ENCODE measurements at regions not wholly inside any gene's neighbourhood (a gene's known extent, or its start where the extent isn't known, plus 50 kb on each side); places are given as distances from the start of the nearest gene placed in this dataset.

DNA sequence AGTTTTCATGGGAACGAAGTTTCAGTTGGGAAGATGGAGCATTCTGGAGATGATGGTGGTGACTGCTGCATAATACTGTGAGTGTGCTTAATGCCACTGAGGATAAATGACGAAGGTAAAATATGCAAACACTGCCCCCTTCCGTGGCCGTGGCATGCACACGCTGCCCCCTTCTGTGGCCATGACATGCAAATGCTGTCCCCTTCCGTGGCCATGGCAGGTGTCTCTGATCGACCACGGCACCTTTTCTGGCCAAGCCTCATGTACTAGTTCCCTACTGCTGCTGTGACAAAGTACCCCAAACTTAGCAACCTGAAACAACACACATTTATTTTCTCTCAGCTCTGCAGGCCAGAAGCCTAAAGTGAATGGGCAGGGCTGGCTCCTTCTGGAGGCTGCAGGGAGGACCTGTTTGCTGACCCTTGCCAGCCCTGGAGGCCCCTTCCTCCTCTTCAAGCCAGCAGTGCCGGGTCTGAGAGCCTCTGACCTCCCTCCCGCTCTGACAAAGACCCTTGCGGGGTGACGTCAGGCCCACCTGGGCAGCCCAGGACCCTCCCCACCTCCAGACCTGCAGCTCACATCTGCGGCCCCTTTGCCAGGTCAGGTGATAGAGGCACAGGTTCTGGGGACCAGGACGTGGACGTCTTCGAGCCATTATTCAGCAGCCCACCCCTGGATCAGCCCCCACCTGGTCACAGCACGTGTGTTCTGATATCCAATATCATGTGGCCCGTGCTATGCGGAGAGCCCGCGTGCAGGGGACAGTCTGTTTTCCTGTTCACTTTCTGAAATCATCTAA lies 82.0 kb downstream of the MICALL2 start:
- no peak overlapping the region for H3K4me3 ChIP-seq (ENCODE audit: low read depth, low read length)
- in situ Hi-C loops (cut with HindIII; ENCODE audit: low sequenced_read_pairs): no loop called here
- DNase-seq (ENCODE audit: low read depth): no peak
- TF ChIP-seq, protein P1, sequence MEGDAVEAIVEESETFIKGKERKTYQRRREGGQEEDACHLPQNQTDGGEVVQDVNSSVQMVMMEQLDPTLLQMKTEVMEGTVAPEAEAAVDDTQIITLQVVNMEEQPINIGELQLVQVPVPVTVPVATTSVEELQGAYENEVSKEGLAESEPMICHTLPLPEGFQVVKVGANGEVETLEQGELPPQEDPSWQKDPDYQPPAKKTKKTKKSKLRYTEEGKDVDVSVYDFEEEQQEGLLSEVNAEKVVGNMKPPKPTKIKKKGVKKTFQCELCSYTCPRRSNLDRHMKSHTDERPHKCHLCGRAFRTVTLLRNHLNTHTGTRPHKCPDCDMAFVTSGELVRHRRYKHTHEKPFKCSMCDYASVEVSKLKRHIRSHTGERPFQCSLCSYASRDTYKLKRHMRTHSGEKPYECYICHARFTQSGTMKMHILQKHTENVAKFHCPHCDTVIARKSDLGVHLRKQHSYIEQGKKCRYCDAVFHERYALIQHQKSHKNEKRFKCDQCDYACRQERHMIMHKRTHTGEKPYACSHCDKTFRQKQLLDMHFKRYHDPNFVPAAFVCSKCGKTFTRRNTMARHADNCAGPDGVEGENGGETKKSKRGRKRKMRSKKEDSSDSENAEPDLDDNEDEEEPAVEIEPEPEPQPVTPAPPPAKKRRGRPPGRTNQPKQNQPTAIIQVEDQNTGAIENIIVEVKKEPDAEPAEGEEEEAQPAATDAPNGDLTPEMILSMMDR (IDR thresholded peaks at IDR 0.05; ENCODE audit: low read depth, low read length, missing control alignments): no peak

DNA sequence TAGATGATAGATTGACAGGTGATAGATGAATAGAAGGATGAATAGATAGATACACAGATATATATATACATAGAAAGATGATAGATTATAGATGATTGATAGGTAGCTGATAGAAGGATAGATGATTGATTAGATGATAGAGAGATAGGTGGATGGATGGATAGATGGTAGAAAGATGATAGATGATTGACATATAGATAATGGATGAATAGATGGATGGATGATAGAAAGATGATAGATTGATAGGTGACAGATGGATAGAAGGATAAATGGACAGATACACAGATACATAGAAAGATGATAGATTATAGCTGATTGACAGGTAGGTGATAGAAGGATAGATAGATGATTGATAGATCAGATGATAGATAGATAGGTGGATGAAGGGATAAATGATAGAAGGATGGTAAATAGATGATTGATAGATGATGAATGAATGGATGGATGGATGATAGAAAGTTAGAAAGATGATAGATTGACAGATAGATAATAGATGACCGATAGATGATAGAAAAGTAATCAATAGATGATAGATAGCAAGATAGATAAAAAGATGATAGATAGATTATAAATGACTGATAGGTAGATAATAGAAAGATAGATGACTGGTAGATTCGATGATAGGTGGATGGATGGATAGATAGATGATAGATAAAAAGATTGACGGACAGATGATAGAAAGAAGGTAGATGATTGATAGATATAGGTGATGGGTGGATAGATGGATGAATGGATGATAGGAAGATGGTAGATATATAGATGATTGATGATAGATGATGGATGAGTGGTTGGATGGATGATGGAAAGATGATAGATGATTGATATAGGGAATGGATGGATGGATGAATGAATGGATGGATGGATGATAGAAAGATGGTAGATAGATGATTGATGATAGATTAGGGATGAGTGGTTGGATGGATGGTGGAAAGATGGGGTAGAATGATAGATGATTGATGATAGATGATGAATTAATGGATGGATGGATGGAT lies 80.4 kb downstream of the MICALL2 start:
- in situ Hi-C loops (cut with HindIII; ENCODE audit: low sequenced_read_pairs): no loop called here
- DNase-seq (ENCODE audit: low read depth): no peak
- TF ChIP-seq, protein P1 (IDR thresholded peaks at IDR 0.05; ENCODE audit: low read depth, low read length, missing control alignments): no peak
- no peak overlapping the region for H3K4me3 ChIP-seq (ENCODE audit: low read depth, low read length)

DNA sequence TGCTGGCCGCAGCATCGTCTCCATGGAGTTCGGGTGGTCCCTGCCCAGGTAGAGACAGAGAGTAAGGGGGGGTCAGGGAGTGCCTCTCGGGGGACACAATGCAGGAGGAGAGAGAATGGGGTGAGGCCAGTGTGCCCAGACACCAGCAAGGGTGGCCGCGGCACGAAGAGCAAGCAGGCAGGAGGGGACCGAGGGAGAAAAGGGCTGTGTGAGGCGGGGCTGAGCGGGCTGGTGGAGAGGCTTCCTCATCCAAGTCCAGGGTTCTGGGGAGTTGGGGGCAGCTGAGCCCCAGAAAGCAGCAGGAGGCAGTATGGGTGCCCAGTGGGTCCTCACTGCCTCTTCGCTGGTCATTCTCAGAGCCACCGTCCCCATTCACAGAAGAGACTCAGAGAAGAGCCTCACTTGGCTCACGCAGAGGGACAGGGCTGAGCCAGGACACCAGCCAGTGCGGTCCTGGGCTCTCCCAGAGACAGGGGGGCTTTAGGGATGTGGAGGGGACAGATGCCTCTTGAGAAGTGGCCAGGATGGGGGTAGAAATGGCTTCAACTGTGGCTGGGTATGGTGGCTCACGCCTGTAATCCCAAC lies 78.9 kb downstream of the MICALL2 start:
- in situ Hi-C loops (cut with HindIII; ENCODE audit: low sequenced_read_pairs): no loop called here
- H3K4me3 ChIP-seq (ENCODE audit: low read depth, low read length): no peak overlapping the region
- no peak for DNase-seq (ENCODE audit: low read depth)
- TF ChIP-seq, protein P1 (IDR thresholded peaks at IDR 0.05; ENCODE audit: low read depth, low read length, missing control alignments): no peak

DNA sequence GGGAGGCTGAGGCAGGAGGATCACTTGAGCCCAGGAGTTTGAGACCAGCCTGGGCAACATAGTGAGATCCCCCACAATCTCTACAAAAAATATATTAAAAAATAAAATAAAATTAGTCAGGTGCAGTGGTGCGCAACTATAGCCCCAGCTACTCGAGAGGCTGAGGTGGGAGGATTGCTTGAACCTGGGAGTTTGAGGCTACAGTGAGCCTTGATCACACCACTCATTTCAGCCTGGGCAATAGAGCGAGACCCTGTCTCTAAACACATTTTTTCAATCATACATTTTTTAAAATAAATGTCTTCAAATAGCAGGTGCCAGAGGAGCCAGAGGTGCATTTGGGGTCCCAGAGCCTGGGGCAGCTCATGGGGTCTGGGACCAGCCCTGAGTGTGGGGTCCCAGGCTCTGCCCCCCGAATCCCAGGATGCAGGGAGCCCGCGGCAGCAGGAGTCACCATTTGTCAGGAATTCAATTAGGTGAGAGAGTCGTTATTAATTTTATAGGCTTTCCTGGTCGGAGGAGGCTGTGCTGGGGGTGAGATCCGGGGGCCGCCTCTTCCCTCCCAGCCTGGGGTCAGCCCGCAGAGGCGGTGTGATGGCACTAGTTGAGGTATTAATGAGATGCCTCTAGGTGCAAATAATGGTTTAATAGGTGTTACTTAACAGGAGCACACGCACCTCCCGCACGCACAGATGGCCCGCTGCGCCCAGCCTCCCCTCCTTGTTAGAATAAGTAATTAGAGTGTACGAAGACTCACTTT lies 78.3 kb downstream of the MICALL2 start:
- TF ChIP-seq, protein P1 (IDR thresholded peaks at IDR 0.05; ENCODE audit: low read depth, low read length, missing control alignments): no peak
- DNase-seq (ENCODE audit: low read depth): no peak
- H3K4me3 ChIP-seq (ENCODE audit: low read depth, low read length): no peak overlapping the region
- in situ Hi-C loops (cut with HindIII; ENCODE audit: low sequenced_read_pairs): no loop called here

DNA sequence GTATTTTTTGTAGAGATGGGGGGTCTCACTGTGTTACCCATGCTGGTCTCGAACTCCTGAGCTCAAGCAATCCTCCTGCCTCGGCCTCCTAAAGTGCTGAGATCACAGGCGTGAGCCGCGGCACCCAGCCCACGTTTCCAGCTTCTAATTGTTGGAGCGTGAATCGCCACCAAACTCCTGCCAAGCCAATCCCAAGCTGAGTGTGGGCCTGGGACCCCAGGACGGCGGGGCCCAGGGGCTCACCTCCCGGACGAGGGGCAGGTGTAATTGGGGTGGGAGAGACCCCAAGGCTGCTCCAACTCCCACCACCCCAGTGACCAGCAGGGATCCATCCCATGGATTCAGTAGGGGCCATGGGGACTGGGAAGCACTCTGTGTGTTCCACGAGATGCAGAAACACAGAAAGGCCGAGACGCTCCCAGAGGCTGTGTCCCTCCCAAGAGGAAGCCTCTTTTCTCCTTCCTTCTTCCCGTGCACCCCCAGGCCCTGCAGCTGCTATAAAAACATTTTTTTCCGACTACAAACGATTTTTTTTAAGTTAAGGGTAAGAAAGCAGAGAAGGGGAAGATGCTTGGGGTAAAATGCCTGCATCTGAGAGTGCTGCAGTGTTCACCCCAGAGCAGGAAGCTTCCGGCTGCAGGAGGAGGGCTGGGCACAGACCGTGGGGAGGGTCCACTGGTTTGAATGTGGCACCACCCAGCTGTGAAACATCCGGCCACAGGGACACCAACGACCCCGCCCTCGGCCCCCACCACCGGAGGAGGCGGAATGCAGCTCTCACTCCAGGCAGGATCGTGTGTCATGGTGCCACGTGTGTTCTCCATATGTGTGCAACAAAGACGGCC lies 76.5 kb downstream of the MICALL2 start:
- TF ChIP-seq, protein P1 (IDR thresholded peaks at IDR 0.05; ENCODE audit: low read depth, low read length, missing control alignments): no peak
- no peak for DNase-seq (ENCODE audit: low read depth)
- in situ Hi-C loops (cut with HindIII; ENCODE audit: low sequenced_read_pairs): no loop called here
- H3K4me3 ChIP-seq (ENCODE audit: low read depth, low read length): no peak overlapping the region
